CMK (cell line): ENCODE measurements at regions not wholly inside any gene's neighbourhood (a gene's known extent, or its start where the extent isn't known, plus 50 kb on each side); places are given as distances from the start of the nearest gene placed in this dataset.
"Not testable (repeated sequence)": the region's sequence is repeated elsewhere in the genome, so short reads cannot be mapped to it uniquely, and the experiment has no call there.

Experiments
- DNase-seq: peaks from one replicate; pipeline ENCODE4 v3.0.0-alpha.2; 2010; ENCODE audit warnings: low read depth

- DNase-seq = not testable (repeated sequence)
Observed at GRCh38 chr18:29360659-29361058, 1183.7 kb upstream of the CDH2 start.

GRCh38 chr18:29359222-29359621 is 1182.3 kb upstream of the CDH2 start:
- DNase-seq = not testable (repeated sequence)

DNA sequence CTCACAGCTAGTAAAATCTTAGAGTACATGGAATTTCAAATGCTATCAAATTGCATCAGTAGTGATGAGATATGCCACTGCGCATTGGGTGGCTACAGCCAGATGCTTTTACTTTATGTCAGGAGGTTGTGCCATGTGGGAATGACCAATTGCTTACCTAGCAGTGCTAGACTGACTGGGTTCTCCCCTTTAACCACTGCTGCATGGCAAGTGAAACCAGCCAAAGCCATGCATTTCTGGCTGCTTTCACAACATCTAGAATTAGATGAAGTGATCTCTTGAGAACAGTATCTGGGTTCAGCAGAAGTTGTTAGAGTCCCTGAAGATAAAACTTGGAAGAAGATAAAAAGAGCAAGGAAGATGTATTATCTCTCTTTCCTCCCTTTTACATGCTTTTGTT is 1174.2 kb upstream of the CDH2 start:
- no peak for DNase-seq

DNA sequence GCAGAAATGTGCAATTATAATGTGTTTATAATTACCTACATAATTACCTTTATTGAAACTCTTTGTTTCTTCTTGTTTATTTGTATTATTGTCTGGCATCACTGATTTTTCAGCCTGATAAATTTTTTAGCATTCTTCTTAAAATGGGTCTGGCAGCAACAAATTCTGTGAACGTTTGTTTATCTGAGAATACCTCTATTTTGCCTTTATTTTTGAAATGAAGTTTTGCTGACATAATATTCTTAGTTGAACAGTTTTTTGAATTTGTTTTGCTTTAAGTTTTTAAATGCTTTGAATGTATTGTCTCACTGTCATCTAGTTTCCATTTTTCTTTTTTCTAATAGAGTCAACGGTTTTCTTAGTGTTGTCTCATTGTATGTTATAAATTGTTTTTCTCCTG is 1152.0 kb upstream of the CDH2 start:
- DNase-seq = no peak

- no peak for DNase-seq
Observed at GRCh38 chr18:29326214-29326613, 1149.3 kb upstream of the CDH2 start.

DNA sequence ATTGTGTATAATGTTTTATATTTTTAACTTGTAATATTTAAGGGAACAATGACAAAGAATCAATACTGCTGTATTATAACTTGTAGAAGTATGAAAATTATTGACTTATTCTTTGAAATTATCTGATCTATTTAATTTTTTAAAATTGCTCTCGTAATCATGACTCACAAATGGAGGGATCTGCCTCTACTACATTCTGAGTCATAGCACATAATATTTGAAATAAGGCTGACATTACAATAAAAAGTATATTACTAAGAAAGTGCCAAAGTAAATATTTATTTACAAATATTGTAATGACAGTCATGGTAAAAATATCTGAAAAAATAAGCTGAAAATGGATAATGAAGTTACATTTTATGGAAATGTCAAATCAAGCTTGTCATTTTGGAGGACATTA is 1144.6 kb upstream of the CDH2 start:
- DNase-seq = no peak

DNA sequence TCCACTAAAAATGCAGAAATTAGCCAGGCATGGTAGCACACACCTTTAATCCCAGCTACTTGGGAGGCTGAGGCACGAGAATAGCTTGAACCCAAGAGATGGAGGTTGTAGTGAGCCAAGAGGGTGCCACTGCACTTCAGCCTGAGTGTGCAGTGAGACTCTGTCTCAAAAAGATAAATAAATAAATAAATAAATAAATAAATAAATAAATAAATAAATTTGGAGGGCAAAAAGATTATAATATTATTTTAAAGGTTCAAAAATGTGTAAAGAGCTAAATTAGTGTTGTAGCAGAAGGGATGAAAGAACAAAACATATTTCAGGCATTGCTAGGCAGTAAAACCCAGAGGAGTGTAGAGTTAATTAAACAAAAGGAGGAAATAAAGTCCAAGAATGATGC is 1136.4 kb upstream of the CDH2 start:
- no peak for DNase-seq

DNA sequence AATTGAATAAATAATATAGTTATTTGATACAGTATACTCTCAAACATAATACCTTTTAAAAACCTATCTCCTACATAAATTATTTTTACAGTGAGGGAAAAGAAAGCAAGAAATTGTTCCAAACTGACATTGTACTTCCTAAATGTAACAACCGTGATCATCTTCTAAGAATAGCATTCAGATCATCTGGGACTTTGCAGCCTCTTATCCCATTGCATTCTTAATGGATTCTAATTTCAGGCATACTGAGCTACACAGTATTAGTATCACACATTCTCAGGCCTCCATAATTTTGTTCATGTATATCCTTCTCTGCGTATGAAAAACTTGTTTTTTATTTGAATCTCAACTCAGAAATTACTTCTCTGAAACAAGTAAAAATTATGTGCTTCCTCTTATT is 1134.7 kb upstream of the CDH2 start:
- no peak for DNase-seq

- no peak for DNase-seq
Observed at GRCh38 chr18:29309366-29309765, 1132.4 kb upstream of the CDH2 start.

GRCh38 chr18:29307982-29308381 is 1131.1 kb upstream of the CDH2 start:
- DNase-seq = no peak

DNA sequence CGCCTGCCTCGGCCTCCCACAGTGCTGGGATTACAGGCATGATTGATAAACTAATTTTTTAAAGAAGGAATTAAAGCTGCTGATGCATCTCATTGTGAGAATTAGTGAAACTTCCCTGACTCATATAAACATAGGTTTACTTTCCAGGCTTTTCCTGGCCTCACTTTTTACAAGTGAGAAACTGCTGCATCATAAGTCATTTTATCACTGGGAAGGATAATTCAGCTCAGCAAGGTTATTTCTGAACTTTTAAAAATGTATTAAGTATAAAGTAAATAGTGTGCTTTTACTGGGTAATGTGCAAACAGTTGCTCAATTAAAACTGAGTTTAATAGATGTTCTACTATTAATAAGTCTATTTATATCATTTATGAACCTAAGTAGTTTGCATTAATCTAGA is 1130.3 kb upstream of the CDH2 start:
- no peak for DNase-seq

DNA sequence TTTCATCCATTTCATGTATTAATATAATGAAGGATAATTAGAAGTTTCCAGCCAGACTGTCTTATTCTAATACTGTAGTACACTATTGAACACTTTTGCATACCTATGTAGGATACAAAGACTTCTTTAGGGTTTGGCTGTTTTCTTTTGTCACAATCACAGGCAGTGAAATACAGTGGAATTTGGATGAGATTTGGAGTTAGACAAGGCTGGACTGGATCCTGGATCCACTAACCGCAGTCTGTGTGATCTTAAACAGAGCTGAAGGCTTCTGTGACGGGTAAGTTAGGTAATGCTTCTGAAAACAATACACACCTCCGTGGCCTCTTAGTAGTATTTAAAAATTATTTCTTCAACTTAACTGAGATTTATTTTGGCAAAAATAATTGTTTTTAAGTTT is 1128.6 kb upstream of the CDH2 start:
- no peak for DNase-seq

GRCh38 chr18:29301048-29301447 is 1124.1 kb upstream of the CDH2 start:
- no peak for DNase-seq

DNA sequence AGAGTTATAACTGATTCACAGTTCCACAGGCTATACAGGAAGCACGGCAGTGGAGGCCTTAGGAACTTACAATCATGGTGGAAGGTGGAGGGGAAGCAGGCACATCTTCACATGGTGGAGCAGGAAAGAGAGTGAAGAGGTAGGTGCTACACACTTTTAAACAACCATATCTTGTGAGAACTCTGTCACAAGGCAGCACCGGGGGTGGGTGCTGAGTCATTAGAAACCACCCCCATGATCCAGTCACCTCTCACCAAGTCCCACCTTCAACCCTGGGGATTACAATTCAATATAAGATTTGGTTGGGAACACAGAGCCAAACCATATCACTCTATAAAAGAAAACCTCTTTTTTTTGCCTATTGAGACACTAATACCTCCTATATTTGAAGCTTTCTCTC is 1108.5 kb upstream of the CDH2 start:
- no peak for DNase-seq

- no peak for DNase-seq
Observed at GRCh38 chr18:29271501-29271900, 1094.6 kb upstream of the CDH2 start.

DNA sequence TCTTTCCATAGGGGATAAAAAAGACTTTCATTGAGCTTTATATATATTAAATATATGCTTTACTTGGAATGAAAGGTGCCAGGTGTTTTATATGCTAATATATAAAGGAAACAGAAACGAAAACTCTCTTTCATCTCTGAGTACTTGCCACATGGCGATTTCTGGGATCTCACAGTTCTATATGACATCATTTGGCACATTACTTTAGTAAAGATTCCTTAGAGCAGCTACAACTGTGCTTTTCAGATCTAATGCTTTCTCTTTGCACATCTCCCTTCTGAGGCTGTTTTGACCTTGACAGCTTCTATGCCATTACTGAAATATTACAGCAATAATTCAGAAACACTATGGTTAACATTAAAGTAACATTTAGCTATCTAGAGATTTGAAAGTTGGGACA is 1082.9 kb upstream of the CDH2 start:
- no peak for DNase-seq

GRCh38 chr18:29254123-29254522 is 1077.2 kb upstream of the CDH2 start:
- no peak for DNase-seq

DNA sequence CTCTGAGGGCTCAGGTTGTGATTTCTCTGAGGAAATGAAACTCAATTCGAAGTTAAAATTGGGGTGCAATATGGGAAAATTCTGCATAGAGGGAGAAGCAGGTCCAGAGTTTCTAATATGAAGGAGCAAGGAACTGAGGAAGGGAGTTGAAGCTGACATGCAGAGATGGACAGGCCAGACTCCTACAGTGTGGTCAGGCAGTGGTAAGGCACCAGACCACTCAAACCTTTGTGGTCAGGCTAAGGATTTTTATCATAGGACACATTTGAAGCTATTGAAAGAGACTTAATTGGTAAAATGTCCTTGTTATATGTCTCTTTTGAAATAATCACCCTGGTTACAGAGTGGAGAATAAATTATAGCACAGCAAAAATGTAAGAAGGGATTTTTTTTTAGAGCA is 1074.8 kb upstream of the CDH2 start:
- DNase-seq = peak; percentile 45

- DNase-seq = no peak
Observed at GRCh38 chr18:29250843-29251242, 1073.9 kb upstream of the CDH2 start.

- DNase-seq = no peak
Observed at GRCh38 chr18:29250259-29250658, 1073.3 kb upstream of the CDH2 start.

DNA sequence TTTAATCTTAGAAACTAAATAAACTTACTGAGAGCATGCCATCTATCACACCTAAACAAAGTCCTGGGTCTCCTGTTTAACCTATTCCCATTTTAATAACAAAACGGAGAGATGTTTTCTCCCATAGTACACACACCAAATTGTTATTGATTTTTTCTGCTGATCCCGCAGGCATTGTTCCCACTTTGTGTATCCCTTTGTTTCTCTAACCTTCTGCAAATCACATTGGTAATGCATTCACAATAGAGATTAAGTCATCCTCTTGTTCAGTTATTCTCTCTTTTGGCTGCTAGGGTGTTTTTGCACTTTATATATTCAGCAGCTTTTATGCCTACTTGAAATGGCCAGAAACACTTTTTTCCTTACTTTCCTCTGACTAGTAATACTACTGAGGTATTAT is 1071.9 kb upstream of the CDH2 start:
- DNase-seq = no peak

- no peak for DNase-seq
Observed at GRCh38 chr18:29241199-29241598, 1064.3 kb upstream of the CDH2 start.

DNA sequence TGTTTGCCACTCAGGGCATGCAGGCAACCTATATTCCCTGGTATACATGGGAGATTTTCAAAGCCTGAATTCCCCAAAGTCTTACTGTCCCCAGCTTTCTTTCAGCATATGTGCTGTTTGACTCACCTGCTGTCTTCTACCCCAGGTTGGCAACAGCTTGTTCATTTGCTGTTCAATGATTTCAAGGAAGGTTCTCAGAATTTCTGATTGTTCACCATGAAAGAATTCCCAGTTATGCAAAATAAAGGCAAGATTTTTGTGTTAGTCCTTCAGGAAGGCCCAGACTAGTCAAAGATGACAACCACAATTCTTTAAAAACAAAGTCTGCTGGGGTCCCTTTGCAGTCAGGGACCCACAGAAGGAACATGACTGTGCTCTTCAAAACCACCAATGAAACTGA is 1057.8 kb upstream of the CDH2 start:
- no peak for DNase-seq

GRCh38 chr18:29226213-29226612 is 1049.3 kb upstream of the CDH2 start:
- DNase-seq = no peak

DNA sequence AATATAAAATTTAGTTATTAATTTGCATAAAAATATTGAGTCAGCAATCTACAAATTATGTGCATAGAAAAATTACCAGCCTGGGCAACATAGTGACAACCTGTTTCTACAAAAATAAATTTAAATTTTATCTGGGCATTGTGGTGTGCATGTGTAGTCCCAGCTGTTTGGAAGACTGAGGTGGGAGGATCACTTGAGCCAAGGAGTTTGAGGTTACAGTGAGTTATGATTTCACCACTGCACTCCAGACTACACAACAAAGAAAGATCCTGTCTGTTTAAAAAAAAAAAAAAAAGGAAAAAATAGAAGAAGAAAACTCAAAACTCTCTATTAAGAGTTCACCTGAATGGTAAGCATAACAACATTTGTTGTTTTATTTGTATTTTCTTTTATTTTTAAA is 1048.4 kb upstream of the CDH2 start:
- DNase-seq = no peak
